WTC11 (cell line): ENCODE measurements at regions not wholly inside any gene's neighbourhood (a gene's known extent, or its start where the extent isn't known, plus 50 kb on each side); places are given as distances from the start of the nearest gene placed in this dataset.

Experiments
- ATAC-seq: fragments of 200-7000 bp; cut with Tn5 transposase; 2 replicates; pipeline ENCODE4 v1.10.0; 2021; ENCODE audit warnings: mild to moderate bottlenecking, moderate library complexity
- CTCF ChIA-PET: fragments of 300-600 bp; sonication (Branson Sonifier 250); formaldehyde crosslinking; loops from one replicate; lab custom pipeline; 2021; ENCODE audit warnings: antibody characterized with exemption; lab: Charles Lee
- POLR2A ChIA-PET: fragments of 350-600 bp; sonication (Branson Sonifier 250); formaldehyde crosslinking; loops from one replicate; lab custom pipeline; 2021; ENCODE audit warnings: antibody characterized with exemption; lab: Charles Lee
- DNase-seq: peaks from one replicate; pipeline ENCODE4 v3.0.0; 2021; ENCODE audit warnings: low spot score
- H3K27ac Mint-ChIP-seq: 2 replicates; pipeline ENCODE4 v1.8.0; 2021; ENCODE audit warnings: mixed read lengths
- H3K27me3 Mint-ChIP-seq: 2 replicates; pipeline ENCODE4 v1.8.0; 2021; ENCODE audit warnings: low read depth, mild to moderate bottlenecking, moderate library complexity, mixed read lengths
- H3K36me3 Mint-ChIP-seq: 2 replicates; pipeline ENCODE4 v1.8.0; 2021; ENCODE audit warnings: mixed read lengths
- H3K4me1 Mint-ChIP-seq: 2 replicates; pipeline ENCODE4 v1.8.0; 2022; ENCODE audit warnings: mixed read lengths
- H3K4me3 Mint-ChIP-seq: 2 replicates; pipeline ENCODE4 v1.8.0; 2021; ENCODE audit warnings: mild to moderate bottlenecking, moderate library complexity, mixed read lengths
- H3K9me3 Mint-ChIP-seq: 2 replicates; pipeline ENCODE4 v1.8.0; 2021; ENCODE audit warnings: mixed read lengths
- CREB1 ChIP-seq: sonication (generic); formaldehyde crosslinking; IDR thresholded peaks from 2 replicates; pipeline ENCODE4 v1.8.0; 2023; ENCODE audit warnings: mild to moderate bottlenecking, missing genetic modification reagents
- FOXJ3 ChIP-seq: sonication (generic); formaldehyde crosslinking; IDR thresholded peaks from 2 replicates; pipeline ENCODE4 v1.9.0; 2021; ENCODE audit warnings: missing genetic modification reagents, mild to moderate bottlenecking, borderline replicate concordance
- GABPB1 ChIP-seq: sonication (generic); formaldehyde crosslinking; IDR thresholded peaks from 2 replicates; pipeline ENCODE4 v1.8.1; 2023; ENCODE audit warnings: mild to moderate bottlenecking, missing genetic modification reagents
- HMGA2 ChIP-seq: fragments of 250-450 bp; sonication (Bioruptor Pico); IDR thresholded peaks from 2 replicates; pipeline ENCODE4 v1.4.0; 2021; ENCODE audit warnings: mild to moderate bottlenecking, moderate library complexity
- JUN ChIP-seq: sonication (generic); formaldehyde crosslinking; IDR thresholded peaks from 2 replicates; pipeline ENCODE4 v1.8.0; 2023; ENCODE audit warnings: mild to moderate bottlenecking, missing genetic modification reagents
- KAT7 ChIP-seq: sonication (generic); formaldehyde crosslinking; IDR thresholded peaks from 2 replicates; pipeline ENCODE4 v1.8.1; 2023; ENCODE audit warnings: missing genetic modification reagents, mild to moderate bottlenecking, borderline replicate concordance
- NFATC4 ChIP-seq: fragments of 250-450 bp; sonication (Bioruptor Pico); IDR thresholded peaks from 2 replicates; pipeline ENCODE4 v1.9.0; 2021; ENCODE audit warnings: mild to moderate bottlenecking
- SP1 ChIP-seq: sonication (generic); formaldehyde crosslinking; conservative IDR thresholded peaks from 2 replicates; pipeline ENCODE4 v1.8.1; 2022; ENCODE audit warnings: missing genetic modification reagents
- TF ChIP-seq, protein P1 (sequence below): sonication (generic); formaldehyde crosslinking; IDR thresholded peaks from 2 replicates; pipeline ENCODE4 v1.8.1; 2022; ENCODE audit warnings: mild to moderate bottlenecking, moderate library complexity, missing genetic modification reagents
- TF ChIP-seq, protein P2 (sequence below): sonication (generic); formaldehyde crosslinking; IDR thresholded peaks from 2 replicates; pipeline ENCODE4 v1.8.1; 2022; ENCODE audit warnings: low read depth, mild to moderate bottlenecking, moderate library complexity, missing genetic modification reagents, borderline replicate concordance
- TF ChIP-seq, protein P3 (sequence below): sonication (generic); formaldehyde crosslinking; IDR thresholded peaks from 2 replicates; pipeline ENCODE4 v1.8.1; 2023; ENCODE audit warnings: mild to moderate bottlenecking, missing genetic modification reagents, moderate library complexity
- TF ChIP-seq, protein P4 (sequence below): sonication (generic); formaldehyde crosslinking; IDR thresholded peaks from 2 replicates; pipeline ENCODE4 v1.8.1; 2022; ENCODE audit warnings: missing genetic modification reagents, borderline replicate concordance
- TF ChIP-seq, protein P5 (sequence below): fragments of 250-450 bp; sonication (Bioruptor Pico); IDR thresholded peaks from 2 replicates; pipeline ENCODE4 v2.1.2; 2022; ENCODE audit warnings: mild to moderate bottlenecking, moderate library complexity
- TF ChIP-seq, protein P6 (sequence below): sonication (generic); formaldehyde crosslinking; IDR thresholded peaks from 2 replicates; pipeline ENCODE4 v1.8.1; 2023; ENCODE audit warnings: mild to moderate bottlenecking, missing genetic modification reagents
- TF ChIP-seq, protein P7 (sequence below): sonication (generic); formaldehyde crosslinking; IDR thresholded peaks from 2 replicates; pipeline ENCODE4 v1.8.1; 2023; ENCODE audit warnings: mild to moderate bottlenecking, missing genetic modification reagents, moderate library complexity

DNA sequence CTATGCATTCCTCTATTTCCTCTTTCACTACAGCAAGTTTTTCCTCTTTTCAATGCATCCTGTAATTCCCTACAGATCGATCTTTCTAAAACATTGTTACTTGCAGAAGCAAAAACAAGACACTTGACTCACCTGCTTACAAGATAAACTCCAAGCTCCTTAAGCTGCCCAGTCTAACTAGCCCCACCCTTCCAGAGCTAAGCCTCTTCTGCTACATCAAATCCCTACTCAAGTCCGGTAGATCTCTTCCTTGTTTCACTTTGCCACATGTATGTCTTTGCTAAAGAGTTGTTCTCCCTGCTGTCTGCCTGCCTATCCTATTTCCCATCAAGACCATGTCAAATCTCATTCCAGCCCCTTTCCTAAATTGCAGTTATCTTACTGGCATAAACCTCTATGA, 724.8 kb downstream of the C12orf50 start:
- Mint-ChIP-seq H3K9me3 (no peaks in the 10 kb centered on the region), H3K4me1 (peaks cover 2% of the 10 kb centered on the region; the same call in 1 of the 2 replicates), H3K27ac (no peak overlapping the region), H3K4me3 (no peak overlapping the region), H3K27me3 (no peaks in the 10 kb centered on the region), H3K36me3 (no peaks in the 10 kb centered on the region)
- TF ChIP-seq, protein P1, sequence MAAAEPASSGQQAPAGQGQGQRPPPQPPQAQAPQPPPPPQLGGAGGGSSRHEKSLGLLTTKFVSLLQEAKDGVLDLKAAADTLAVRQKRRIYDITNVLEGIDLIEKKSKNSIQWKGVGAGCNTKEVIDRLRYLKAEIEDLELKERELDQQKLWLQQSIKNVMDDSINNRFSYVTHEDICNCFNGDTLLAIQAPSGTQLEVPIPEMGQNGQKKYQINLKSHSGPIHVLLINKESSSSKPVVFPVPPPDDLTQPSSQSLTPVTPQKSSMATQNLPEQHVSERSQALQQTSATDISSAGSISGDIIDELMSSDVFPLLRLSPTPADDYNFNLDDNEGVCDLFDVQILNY (CRISPR knock-in tag), result no peak
- TF ChIP-seq HMGA2 (CRISPR knock-in tag), result no peak
- no peak for TF ChIP-seq CREB1 (CRISPR knock-in tag)
- no peak for TF ChIP-seq JUN (CRISPR knock-in tag)
- DNase-seq (no peak), ATAC-seq (no peak)
- POLR2A ChIA-PET, result no interaction called here
- CTCF ChIA-PET, result no interaction called here

DNA sequence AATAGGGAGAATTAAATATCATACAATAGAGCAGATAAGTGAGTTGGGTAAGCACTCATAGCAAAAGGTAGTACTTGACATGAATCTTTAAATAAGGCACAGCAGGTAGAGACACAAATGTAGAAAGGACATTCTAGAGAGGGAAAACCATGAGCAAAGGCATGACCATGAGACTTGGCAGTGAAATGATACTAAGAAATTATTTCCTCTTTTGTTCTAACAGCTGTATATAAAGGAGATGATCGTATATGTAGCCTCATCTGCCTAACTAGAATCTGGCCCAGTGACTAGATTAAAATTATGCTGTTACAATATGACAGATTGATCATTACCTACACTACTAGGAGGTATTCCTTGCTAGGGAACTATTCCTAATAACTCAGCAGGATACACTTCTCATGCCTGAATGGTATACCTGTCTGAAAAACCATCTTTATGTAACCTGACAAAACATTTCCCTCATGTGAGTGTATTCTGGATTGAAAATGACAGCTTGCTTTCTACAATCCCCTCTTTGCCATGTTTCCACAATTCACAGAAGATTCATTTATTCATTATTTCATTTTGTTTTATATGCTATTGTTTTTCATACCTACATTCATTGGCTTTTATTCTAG, 725.7 kb downstream of the C12orf50 start:
- ChIA-PET POLR2A (no interaction called here), CTCF (no interaction called here)
- no peaks in the 10 kb centered on the region for H3K27me3 Mint-ChIP-seq
- TF ChIP-seq, protein P2, sequence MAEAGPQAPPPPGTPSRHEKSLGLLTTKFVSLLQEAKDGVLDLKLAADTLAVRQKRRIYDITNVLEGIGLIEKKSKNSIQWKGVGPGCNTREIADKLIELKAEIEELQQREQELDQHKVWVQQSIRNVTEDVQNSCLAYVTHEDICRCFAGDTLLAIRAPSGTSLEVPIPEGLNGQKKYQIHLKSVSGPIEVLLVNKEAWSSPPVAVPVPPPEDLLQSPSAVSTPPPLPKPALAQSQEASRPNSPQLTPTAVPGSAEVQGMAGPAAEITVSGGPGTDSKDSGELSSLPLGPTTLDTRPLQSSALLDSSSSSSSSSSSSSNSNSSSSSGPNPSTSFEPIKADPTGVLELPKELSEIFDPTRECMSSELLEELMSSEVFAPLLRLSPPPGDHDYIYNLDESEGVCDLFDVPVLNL (CRISPR knock-in tag), result no peak
- TF ChIP-seq, protein P3, sequence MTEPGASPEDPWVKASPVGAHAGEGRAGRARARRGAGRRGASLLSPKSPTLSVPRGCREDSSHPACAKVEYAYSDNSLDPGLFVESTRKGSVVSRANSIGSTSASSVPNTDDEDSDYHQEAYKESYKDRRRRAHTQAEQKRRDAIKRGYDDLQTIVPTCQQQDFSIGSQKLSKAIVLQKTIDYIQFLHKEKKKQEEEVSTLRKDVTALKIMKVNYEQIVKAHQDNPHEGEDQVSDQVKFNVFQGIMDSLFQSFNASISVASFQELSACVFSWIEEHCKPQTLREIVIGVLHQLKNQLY (CRISPR knock-in tag), result no peak
- TF ChIP-seq FOXJ3 (CRISPR knock-in tag) (no peak), GABPB1 (CRISPR knock-in tag) (no peak), SP1 (no peak), NFATC4 (CRISPR knock-in tag) (no peak), KAT7 (no peak)
- TF ChIP-seq, protein P4, sequence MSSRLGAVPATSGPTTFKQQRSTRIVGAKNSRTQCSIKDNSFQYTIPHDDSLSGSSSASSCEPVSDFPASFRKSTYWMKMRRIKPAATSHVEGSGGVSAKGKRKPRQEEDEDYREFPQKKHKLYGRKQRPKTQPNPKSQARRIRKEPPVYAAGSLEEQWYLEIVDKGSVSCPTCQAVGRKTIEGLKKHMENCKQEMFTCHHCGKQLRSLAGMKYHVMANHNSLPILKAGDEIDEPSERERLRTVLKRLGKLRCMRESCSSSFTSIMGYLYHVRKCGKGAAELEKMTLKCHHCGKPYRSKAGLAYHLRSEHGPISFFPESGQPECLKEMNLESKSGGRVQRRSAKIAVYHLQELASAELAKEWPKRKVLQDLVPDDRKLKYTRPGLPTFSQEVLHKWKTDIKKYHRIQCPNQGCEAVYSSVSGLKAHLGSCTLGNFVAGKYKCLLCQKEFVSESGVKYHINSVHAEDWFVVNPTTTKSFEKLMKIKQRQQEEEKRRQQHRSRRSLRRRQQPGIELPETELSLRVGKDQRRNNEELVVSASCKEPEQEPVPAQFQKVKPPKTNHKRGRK, result no peak
- TF ChIP-seq, protein P5, sequence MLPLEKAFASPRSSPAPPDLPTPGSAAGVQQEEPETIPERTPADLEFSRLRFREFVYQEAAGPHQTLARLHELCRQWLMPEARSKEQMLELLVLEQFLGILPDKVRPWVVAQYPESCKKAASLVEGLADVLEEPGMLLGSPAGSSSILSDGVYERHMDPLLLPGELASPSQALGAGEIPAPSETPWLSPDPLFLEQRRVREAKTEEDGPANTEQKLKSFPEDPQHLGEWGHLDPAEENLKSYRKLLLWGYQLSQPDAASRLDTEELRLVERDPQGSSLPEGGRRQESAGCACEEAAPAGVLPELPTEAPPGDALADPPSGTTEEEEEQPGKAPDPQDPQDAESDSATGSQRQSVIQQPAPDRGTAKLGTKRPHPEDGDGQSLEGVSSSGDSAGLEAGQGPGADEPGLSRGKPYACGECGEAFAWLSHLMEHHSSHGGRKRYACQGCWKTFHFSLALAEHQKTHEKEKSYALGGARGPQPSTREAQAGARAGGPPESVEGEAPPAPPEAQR (CRISPR knock-in tag), result no peak
- TF ChIP-seq, protein P6, sequence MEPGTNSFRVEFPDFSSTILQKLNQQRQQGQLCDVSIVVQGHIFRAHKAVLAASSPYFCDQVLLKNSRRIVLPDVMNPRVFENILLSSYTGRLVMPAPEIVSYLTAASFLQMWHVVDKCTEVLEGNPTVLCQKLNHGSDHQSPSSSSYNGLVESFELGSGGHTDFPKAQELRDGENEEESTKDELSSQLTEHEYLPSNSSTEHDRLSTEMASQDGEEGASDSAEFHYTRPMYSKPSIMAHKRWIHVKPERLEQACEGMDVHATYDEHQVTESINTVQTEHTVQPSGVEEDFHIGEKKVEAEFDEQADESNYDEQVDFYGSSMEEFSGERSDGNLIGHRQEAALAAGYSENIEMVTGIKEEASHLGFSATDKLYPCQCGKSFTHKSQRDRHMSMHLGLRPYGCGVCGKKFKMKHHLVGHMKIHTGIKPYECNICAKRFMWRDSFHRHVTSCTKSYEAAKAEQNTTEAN (CRISPR knock-in tag), result no peak
- TF ChIP-seq, protein P7, sequence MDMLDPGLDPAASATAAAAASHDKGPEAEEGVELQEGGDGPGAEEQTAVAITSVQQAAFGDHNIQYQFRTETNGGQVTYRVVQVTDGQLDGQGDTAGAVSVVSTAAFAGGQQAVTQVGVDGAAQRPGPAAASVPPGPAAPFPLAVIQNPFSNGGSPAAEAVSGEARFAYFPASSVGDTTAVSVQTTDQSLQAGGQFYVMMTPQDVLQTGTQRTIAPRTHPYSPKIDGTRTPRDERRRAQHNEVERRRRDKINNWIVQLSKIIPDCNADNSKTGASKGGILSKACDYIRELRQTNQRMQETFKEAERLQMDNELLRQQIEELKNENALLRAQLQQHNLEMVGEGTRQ, result no peak
- H3K27ac Mint-ChIP-seq, result no peak overlapping the region
- no peak for DNase-seq
- H3K36me3 Mint-ChIP-seq, result no peaks in the 10 kb centered on the region
- peaks cover 2% of the 10 kb centered on the region; the same call in 1 of the 2 replicates for H3K4me1 Mint-ChIP-seq
- H3K9me3 Mint-ChIP-seq, result no peaks in the 10 kb centered on the region
- no peak for ATAC-seq
- H3K4me3 Mint-ChIP-seq, result no peak overlapping the region
